ENCODE measurements at regions not wholly inside any gene's neighbourhood (a gene's known extent, or its start where the extent isn't known, plus 50 kb on each side); places are given as distances from the start of the nearest gene placed in this dataset.

DNA sequence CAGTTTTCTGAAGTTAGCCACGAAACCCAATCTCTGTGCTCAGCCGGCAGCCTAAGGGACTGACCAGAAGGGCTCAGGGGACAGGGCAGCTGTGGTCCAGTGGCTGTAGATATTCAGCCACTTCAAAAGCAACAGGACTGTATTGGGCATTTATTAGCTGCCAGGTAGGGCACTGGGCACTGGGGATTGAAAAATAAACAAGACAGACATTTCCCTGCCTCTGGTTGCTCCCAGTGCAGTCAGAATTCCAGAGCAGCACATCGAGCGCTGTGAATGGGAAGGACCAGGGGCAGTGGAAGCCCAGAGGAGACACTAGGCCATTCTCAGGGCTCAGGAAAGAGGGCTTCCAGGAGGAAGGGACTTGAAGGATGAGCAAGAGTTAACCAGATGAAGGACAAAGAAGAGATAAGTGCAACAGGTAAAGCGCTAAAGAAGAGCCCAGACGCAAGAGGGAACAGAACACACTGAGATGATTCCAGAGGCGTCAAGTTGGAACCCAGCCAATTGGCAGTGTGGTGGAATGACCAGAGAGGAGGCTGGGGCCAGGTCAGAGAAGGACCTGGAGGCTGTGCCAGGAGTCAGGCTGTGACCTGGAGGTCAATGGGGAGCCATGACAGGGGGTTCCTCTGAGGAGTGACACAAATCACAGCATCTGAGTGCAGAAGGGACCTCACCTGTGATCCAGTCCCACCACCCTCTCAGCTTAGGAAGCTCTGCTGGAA, 122.5 kb upstream of the ZNF618 start:
- TF ChIP-seq, protein P1, sequence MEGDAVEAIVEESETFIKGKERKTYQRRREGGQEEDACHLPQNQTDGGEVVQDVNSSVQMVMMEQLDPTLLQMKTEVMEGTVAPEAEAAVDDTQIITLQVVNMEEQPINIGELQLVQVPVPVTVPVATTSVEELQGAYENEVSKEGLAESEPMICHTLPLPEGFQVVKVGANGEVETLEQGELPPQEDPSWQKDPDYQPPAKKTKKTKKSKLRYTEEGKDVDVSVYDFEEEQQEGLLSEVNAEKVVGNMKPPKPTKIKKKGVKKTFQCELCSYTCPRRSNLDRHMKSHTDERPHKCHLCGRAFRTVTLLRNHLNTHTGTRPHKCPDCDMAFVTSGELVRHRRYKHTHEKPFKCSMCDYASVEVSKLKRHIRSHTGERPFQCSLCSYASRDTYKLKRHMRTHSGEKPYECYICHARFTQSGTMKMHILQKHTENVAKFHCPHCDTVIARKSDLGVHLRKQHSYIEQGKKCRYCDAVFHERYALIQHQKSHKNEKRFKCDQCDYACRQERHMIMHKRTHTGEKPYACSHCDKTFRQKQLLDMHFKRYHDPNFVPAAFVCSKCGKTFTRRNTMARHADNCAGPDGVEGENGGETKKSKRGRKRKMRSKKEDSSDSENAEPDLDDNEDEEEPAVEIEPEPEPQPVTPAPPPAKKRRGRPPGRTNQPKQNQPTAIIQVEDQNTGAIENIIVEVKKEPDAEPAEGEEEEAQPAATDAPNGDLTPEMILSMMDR (conservative IDR thresholded peaks at IDR 0.05; ENCODE audit: low read length), result no peak
- no peak for TF ChIP-seq EZH2phosphoT487 (IDR thresholded peaks at IDR 0.05; ENCODE audit: borderline replicate concordance, low read depth, low read length)
